HuH-7 (cell line): ENCODE measurements at regions not wholly inside any gene's neighbourhood (a gene's known extent, or its start where the extent isn't known, plus 50 kb on each side); places are given as distances from the start of the nearest gene placed in this dataset.
"Not testable (repeated sequence)": the region's sequence is repeated elsewhere in the genome, so short reads cannot be mapped to it uniquely, and the experiment has no call there.

Experiments
- DNase-seq: peaks from one replicate; pipeline ENCODE4 v3.0.0; 2011; ENCODE audit warnings: low spot score

DNA sequence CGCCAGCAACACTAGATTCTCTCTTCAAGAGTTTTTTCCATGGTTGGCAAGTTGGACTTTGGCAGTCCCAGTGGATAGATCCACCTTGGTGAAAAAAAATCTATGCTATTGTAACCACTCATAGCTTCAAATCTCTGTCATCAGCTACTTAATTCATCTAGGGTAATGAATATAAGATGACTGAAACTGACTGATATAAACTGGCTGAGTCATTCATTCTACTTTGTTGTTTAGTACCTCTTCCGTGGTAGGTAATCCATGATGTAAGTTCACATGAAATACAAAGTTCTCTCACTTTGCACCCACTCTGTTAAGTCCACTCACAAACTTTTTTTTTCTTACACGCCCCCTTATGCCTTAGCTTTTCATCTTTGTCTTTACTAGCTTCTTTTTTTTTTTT lies 1381.5 kb downstream of the SLITRK5 start:
- DNase-seq = no peak

DNA sequence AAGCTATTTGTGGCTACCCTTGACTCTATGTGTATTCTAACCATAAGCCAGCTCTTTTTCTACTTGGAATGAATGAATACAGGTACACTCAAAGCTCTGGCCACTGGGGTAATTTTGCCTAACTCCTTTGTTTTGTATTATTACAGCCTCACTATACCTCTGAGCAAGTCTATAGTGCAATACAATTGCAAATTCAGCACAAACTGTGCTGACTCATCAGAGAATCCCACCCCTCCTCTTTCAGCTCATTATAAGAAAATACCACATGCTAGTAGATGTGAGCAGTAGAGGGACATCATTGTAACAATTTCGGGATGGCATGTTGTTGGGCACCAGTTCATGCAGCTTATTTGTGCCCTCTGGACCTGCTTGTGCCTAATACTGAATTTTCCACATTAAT lies 1382.2 kb downstream of the SLITRK5 start:
- DNase-seq = no peak

DNA sequence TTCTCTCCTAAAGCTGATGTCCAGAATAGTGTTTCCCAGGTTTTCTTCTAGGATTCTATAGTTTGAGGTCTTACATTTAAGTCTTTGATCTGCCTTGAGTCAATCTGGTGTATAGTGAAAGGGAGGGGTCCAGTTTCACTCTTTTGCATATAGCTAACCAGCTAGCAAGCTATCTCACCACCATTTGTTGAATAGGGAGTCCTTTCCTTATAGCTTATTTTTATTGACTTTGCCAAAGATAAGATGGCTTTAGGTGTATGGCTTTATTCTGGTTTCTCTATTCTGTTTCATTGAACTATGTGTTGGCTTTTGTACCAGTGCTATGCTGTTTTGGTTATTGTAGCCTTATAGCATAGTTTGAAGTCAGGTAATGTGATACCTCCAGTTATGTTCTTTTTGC lies 1386.1 kb downstream of the SLITRK5 start:
- DNase-seq = no peak

DNA sequence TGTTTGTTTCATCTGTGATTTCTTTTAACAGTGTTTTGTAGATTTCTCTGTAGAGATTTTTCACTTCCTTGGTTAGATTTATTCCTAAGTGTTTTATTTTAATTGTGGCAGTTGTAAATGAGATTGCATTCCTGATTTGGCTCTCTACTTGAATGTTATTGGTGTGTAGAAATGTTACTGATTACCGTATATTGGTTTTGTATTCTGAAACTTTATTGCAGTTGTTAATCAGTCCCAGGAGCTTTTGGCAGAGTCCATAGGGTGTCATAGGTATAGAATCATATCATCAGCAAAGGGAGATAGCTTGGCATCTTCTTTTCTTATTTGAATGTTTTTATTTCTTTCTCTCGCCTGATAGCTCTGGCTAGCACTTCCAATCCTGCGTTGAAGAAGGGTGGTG lies 1386.7 kb downstream of the SLITRK5 start:
- no peak for DNase-seq

DNA sequence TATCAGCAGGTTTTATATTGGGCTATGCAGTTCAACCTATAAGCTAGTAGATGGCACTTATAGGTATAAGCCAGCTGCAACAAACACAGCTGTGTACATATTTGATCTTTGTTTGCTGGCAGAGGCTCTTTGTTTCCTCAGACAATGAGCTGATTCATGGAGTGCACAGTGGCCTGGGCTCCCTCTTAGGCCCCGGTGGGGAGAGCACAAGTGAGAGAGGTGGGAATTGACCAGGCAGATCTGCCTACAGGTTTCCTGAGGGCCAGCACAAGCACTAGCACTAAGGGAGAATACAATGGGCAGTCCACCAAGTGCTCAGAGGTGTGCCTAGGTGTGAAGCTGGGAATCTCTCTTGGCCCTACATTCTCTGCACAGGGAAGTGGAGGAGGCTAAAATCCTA lies 1390.7 kb downstream of the SLITRK5 start:
- DNase-seq = peak; percentile 2

DNA sequence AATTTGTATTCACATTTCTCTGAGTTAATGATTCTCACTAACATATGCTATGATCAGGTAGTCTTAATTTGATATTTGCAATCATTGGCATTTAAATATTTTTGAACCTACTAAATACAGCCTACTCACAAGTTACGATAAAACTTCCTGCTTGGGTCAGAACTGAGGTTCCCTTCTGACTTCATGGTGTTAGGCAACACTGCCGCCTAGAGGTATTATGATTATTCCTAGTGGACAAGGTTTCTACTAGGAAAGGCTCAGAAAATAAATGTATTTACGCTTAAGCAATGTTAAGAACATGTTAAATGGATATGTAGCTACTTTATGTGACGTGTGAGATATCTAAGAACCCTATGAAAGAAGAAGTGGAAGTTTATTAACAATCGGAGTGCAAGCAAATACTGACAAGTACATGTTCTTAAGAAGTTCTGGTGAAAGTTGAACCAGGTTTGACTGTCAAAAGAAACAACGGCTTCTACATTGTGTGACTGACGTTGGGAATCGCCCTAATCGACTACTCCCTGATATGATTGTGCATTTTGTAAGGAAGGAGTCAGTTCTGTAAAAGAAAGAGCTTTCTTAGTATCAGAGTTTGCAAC lies 1395.8 kb downstream of the SLITRK5 start:
- no peak for DNase-seq

DNA sequence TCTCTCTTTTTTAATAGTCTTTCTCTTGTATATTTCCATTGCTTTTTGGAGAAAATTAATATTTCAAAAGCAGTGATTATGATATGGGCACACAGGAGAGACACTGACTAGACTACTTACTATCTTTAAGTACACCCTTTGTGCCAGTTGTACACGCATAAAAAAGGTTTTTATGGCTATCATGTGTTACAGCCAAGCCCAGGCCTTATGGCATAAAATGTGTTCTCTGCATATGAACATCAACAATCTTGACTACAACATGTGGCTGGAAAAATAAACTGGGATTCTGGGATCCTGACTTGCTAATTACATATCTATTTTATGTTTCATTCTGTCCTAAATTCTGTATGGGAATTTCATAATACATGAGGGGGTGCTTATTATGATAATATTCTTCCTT lies 1401.8 kb downstream of the SLITRK5 start:
- DNase-seq = no peak

DNA sequence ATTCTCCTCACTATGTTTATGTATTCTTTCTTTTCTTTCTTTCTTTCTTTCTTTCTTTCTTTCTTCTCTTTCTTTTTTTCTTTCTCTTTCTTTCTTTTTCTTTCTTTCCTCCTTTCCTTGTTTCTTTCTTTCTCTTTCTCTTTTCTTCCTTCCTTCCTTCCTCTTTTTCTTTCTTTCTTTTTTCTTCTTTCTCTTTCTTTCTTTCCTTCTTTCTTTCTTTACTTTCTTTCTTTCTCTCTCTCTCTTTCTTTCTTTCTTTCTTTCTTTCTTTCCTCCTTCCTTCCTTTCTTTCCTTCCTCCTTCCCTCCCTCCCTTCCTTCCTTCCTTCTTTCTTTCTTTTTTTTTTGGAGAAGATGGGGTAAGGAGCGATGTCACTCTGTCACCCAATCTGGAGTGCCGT lies 1405.5 kb downstream of the SLITRK5 start:
- no peak for DNase-seq

DNA sequence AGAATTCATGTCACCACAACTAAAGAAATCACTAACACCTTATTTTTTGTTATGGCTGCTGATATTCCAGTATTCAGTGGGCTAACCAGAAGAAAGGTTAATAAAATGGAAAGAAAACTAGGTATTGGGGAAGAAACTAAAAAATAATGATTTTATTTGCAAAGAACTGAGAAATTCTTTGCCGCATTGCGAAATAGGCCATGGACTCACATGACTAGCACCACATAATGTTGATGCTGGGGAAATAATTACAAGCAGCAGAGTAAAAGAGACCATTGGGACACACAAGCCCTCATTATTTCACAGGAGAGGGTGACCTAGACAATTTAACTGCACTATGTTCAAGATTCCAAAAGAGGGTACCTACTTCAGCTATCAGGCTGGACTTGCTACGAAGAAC lies 1411.5 kb downstream of the SLITRK5 start:
- DNase-seq = no peak

DNA sequence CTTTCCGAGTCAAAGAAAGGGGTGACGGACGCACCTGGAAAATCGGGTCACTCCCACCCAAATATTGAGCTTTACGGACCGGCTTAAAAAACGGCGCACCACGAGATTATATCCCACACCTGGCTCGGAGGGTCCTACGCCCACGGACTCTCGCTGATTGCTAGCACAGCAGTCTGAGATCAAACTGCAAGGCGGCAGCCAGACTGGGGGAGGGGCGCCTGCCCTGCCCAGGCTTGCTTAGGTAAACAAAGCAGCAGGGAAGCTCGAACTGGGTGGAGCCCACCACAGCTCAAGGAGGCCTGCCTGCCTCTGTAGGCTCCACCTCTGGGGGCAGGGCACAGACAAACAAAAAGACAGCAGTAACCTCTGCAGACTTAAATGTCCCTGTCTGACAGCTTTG lies 1416.9 kb downstream of the SLITRK5 start:
- DNase-seq = not testable (repeated sequence)

DNA sequence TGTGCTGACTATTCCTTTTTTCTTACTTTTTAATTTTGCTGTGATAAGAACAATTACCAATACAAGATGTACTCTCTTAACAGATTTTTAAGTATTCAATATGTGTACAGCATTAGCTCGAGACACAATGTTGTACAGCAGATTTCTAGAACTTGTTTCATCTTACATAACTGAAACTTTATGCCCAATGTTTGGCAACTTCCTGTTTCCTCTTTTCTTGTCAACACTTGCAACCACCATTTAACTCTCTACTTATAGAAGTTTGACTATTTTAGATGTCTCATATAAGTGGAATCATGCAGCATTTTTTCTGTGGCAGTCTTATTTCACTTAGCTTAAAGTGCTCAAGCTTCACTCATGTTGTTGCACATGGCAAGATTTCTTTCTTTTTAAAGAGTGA lies 1426.8 kb downstream of the SLITRK5 start:
- DNase-seq = no peak

DNA sequence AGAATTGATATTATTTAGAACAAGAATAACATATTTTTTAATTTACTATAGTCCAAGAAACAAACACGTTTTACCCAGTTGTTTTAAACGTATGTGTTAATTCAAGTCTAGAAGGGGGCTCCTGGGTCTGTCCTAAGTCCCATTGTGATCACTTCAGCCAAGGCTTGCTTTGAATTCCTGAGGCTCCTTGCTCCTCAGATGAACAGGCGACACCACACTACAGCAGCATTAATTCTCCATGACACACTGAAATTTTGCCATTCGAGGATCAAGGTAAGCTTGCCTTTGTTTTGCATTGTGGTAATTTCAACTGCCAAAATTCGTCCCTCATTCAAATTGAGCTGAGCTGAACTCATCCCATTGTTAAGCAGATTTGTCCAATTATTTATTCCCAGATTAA lies 1442.6 kb downstream of the SLITRK5 start:
- no peak for DNase-seq

DNA sequence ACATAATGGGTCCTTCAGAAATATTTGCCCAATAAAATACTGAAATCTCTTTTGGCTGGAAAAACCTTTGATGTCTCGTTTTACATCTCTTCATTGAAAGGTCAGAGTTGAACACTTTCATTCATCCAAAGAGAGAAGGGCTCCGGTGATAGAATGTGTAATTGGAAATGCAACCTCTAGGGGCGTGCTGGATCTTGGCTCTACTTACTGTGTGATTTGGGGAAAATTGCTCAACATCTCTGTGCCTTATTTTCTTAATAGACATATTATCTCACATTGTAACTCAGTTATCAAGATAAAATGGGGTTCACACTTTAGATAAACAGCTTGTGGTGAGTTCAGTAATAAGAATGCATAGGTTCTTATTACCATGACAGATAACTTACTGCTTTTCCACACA lies 1444.1 kb downstream of the SLITRK5 start:
- DNase-seq = no peak

DNA sequence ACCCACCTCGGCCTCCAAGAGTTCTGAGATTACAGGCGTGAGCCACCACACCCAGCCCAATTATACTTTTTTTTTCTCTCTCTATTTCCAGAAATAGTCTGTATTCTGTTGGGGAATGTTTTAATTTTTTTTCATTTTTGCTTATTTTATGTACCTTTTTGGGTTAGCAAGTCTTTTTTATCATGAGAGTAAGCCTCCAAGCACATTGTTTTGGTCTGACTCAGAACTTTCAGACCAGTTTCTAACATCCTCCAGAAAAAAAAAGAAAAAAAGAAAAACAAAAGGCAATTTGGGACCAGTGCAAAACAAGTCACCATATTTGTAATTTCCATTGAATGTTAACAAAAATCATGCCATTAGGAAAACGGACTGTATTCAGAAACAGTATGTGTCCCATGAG lies 1465.5 kb downstream of the SLITRK5 start:
- DNase-seq = no peak

DNA sequence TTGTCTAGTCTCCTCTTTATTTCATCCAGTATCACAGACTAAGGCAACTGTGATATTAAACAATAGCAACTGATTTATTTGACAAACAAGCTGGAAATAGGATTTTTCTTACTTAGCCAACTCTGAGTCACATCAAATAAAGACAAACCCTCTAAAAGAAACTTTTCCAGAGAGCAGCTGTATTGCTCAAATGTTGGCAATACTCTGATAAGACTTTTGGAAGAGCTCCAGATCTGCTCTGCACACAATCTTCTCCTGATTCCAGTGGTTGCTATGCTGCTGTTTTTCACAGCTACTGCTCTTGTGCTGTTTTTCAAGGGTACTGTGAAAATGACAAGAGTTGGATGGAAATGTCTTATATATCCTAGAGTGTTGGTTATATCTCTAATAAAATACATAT lies 1479.2 kb downstream of the SLITRK5 start:
- no peak for DNase-seq

DNA sequence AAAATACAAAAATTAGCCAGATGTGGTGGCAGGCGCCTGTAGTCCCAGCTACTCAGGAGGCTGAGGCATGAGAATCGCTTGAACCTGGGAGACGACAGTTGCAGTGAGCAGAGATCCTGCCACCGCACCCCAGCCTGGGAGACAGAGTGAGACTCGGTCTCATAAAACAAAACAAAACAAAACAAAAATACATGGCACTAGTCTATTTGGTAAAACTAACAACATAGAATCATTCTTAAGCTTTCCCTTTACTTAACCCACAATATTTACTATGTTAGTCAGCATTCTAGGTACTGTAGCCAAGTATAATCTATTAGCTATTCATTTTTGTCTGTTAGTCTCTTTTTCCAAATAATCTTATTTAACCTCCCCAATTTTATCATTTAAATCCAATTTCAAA lies 1482.8 kb downstream of the SLITRK5 start:
- DNase-seq = no peak

DNA sequence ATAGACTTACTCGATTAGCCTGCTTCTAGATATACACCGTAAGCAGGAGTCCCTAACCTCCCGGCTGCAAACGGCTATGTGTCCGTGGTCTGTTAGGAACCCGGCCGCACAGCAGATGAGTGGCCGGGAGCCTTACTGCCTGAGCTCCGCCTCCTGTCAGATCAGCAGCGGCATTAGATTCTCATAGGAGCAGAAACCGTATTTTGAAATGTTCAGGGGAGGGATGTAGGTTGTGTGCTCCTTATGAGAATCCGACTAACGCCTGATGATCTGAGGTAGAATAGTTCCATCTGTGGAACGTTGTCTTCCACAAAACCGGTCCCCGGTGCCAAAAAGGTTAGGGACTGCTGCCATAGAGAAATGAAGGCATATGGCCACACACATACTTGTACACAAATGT lies 1491.9 kb downstream of the SLITRK5 start:
- peak; percentile 6 for DNase-seq

DNA sequence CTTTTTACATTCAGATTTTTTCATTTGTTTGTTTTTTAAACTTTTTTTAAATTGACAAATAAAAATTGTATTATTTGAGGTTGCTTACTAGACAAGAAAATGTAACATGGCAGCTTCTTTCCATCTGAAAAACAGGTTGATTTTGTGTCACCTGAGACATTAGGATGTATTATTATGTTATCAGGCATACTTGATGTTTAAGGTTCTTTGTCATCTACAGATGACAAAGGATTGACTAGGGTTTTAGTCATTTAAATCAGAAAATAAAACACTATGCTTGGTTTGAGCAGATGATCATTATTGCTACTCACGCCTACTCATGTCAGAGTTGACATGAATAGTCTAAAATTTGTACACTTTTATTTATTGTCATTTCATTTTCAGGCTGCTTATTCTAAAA lies 1494.5 kb downstream of the SLITRK5 start:
- no peak for DNase-seq

DNA sequence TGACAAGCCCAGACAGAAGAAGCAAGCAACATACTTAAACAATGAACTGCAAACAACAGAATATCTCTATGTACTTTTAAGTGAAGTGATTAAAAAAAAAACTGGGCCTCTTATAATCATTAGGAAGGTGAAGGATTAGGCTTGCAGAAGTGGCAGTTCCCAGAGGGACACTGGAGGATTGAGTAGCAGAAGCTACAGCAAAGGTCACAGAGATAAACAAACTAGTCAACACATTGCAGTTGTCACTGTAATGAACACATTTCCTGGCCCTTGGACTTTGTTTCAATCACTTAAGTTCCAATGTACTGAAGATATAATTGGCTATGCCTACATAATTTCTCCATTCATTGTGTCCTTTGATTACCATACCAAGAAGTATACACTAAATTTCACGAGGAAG lies 1498.8 kb downstream of the SLITRK5 start:
- no peak for DNase-seq

DNA sequence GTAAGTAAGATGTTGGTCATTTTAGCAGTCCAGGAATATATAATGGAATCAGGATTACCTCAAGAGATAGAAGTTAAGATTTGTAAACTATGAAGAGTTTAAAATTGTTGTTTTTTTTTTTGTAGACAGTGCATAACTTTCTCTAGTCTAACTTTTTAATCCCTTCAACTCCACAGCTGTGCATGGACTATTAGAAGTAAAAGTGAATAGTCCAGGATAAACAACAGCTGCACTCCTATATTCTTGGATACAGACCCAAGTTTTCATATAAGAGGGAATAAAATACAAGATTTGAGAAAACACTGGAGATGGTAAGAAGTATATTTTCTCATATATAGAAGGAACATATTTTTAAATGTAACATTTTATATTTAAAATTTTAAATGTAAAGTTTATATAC lies 1509.9 kb downstream of the SLITRK5 start:
- no peak for DNase-seq

DNA sequence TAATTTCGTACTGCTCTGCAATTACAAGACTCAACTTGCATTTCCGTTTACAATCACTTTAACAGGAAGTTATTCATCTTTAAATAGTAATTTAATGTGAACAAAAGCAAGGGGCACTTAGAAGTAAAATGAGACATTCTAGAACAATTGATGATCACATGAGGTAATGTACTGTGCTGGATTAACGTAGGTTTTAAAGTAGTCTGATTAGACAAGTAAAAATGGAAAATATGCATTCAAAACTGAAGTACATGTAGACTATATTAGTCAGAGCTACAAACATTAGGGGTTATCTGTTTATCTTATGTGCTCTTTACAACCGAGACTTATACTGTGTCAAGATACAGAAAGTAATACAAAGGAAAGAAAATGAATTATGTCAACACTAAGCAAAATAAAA lies 1528.0 kb downstream of the SLITRK5 start:
- DNase-seq = no peak

DNA sequence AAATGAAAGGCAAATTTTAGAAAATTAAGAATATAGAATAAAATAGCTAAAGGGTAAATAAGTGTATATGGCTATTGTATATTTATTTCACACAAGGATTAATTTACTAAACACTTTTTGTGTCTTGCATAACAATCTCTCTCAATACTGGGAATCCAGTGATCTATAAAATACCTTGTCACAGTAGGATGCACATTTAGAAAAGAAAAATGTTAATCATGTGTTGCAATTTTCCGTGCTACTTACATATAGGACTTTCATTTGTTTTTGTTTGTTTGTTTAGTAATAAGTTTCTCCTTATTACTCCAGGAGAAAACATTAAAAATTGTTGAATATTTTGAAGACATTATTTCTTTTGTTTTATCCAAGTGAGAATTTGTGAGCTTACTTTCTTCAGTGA lies 1533.3 kb downstream of the SLITRK5 start:
- no peak for DNase-seq

DNA sequence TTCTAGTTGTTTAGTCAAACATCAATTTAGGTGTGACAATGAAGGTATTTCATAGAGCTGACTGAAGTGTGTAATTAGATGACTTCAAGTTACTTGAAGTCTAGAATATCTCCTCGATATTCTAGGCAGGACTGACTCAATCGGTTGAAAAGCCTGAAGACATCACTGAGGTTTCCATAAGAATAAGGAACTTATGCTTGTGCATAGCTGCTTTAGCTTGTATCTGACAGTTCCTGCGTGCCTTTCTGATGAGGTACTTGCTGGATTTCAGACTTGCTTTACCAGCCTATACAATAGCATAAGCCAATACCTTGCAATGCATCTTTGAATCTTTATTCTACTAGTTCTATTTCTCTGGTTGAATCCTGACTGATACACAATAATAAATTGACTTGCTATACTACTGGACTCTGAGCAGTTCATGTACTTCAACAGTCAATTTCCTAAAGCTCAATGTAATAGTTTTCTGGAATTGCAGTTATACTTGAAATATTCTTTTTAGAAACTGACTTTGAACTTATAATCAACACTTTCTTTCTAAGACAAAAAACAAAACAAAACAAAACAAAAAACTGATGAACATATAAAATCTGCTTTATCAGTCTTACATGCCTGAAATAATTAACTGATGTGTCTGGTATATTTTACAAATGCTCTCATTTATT lies 1534.8 kb downstream of the SLITRK5 start:
- DNase-seq = no peak

DNA sequence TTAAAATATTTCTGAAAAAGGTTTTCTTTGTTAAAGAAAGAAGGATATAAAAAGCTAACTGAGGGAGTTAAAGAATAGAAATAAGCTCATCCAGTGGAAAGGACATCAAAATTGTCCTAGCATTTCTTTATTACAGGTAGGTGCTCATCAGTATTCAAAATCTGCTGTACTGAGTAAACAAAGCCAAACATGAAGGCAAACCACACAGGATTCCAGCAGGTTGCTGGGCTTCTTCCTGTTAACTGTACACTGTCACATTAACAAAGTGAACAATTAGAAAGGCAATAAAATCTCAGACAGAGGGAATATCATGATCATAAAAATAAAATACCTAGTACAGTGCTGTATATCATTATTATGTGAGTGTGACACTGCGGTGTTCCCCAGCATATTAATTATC lies 1541.0 kb downstream of the SLITRK5 start:
- DNase-seq = no peak
